GM12878 (cell line): ENCODE measurements at regions not wholly inside any gene's neighbourhood (a gene's known extent, or its start where the extent isn't known, plus 50 kb on each side); places are given as distances from the start of the nearest gene placed in this dataset.

Experiments
- ATAC-seq: fragments of 200-7000 bp; cut with Tn5 transposase; 3 replicates; pipeline ENCODE4 v1.9.1; 2020; ENCODE audit warnings: mild to moderate bottlenecking, moderate library complexity
- BruUV-seq: library from RNA; stranded (reverse); fragments of 400-500 nt; replicated peaks from 2 replicates; lab custom pipeline; 2021; lab: Mats Ljungman, UMichigan
- CTCF ChIA-PET: fragments of 300-600 bp; sonication (Branson Sonifier 250); formaldehyde crosslinking; extraction: SDS; loops from one replicate; lab custom pipeline; 2021; ENCODE audit warnings: inconsistent platforms; lab: Yijun Ruan, JAX
- POLR2A ChIA-PET: fragments of 350-600 bp; formaldehyde crosslinking; extraction: SDS; loops from one replicate; lab custom pipeline; 2021; ENCODE audit warnings: inconsistent platforms; lab: Charles Lee
- RAD21 ChIA-PET: fragments of 300-600 bp; sonication (Branson Sonifier 250); formaldehyde crosslinking; loops from one replicate; lab custom pipeline; 2023; ENCODE audit warnings: antibody characterized with exemption; ENCODE audit not compliant: unreplicated experiment; lab: Charles Lee
- SMC1A ChIA-PET: fragments of 300-600 bp; sonication (Branson Sonifier 250); formaldehyde crosslinking; loops from one replicate; lab custom pipeline; 2023; ENCODE audit not compliant: unreplicated experiment, uncharacterized antibody; lab: Charles Lee
- DNase-seq: peaks from one replicate; pipeline ENCODE4 v3.0.0-alpha.2; 2011; ENCODE audit warnings: low read depth, low spot score
- FAIRE-seq: peaks from 3 replicates; lab custom pipeline; 2011; peaks lifted over from hg19 to GRCh38; lab: Jason Lieb, UNC
- H2AFZ ChIP-seq: 2 replicates; pipeline ENCODE4 v1.6.0; 2011; ENCODE audit warnings: low read depth, low read length, control low read depth; ENCODE audit not compliant: control insufficient read depth
- H3K27ac ChIP-seq: 2 replicates; pipeline ENCODE4 v1.5.1; 2011; ENCODE audit warnings: control low read depth; ENCODE audit not compliant: control insufficient read depth, insufficient read depth
- H3K27me3 ChIP-seq, 2 experiments: replicated peaks in 1 of 2; 2 replicates each; pipeline versions ENCODE4 v1.6.0 to v1.6.1; 2011; ENCODE audit warnings: low read length in 1 of 2; ENCODE audit not compliant: control insufficient read depth in 2 of 2, insufficient read depth in 2 of 2
- H3K36me3 ChIP-seq, 2 experiments: 2 replicates each; pipeline ENCODE4 v1.5.1; 2011; ENCODE audit warnings: low read length in 1 of 2; ENCODE audit not compliant: control insufficient read depth in 2 of 2, insufficient read depth in 2 of 2
- H3K4me1 ChIP-seq: 2 replicates; pipeline ENCODE4 v1.6.1; 2011; ENCODE audit warnings: mild to moderate bottlenecking, low read length, moderate library complexity, mixed read lengths; ENCODE audit not compliant: control insufficient read depth, insufficient read depth
- H3K4me2 ChIP-seq: 2 replicates; pipeline ENCODE4 v1.6.0; 2011; ENCODE audit warnings: control low read depth; ENCODE audit not compliant: control insufficient read depth, insufficient read depth
- H3K4me3 ChIP-seq: fragments of 200-600 bp; sonication (generic); 2 replicates; pipeline ENCODE4 v1.5.1; 2016
- H3K79me2 ChIP-seq: 2 replicates; pipeline ENCODE4 v1.6.0; 2011; ENCODE audit warnings: low read length; ENCODE audit not compliant: control insufficient read depth, insufficient read depth
- H3K9ac ChIP-seq: 2 replicates; pipeline ENCODE4 v1.8.0; 2011; ENCODE audit warnings: low read length, control low read depth, mixed read lengths; ENCODE audit not compliant: control insufficient read depth, insufficient read depth
- H3K9me3 ChIP-seq: replicated peaks from 3 replicates; pipeline ENCODE4 v1.5.1; 2011; ENCODE audit warnings: mild to moderate bottlenecking, low read length; ENCODE audit not compliant: control insufficient read depth, insufficient read depth
- H4K20me1 ChIP-seq: 2 replicates; pipeline ENCODE4 v1.6.0; 2011; ENCODE audit not compliant: control insufficient read depth, insufficient read depth
- CBFB ChIP-seq: IDR thresholded peaks from 2 replicates; pipeline ENCODE4 v1.6.1; 2016; ENCODE audit warnings: antibody characterized with exemption, low read depth
- CEBPB ChIP-seq, 2 experiments: fragments of 150-350 bp in 1 of 2; IDR thresholded peaks; 2 replicates each; pipeline ENCODE4 v1.6.1; 2012 to 2014; ENCODE audit warnings: low read depth in 2 of 2, low read length in 2 of 2, borderline replicate concordance in 1 of 2, inconsistent platforms in 1 of 2
- CHD1 ChIP-seq: IDR thresholded peaks from 2 replicates; pipeline ENCODE4 v1.6.1; 2012; ENCODE audit warnings: low read depth, low read length, improper control_type of control experiment
- HDAC2 ChIP-seq: fragments of 200-600 bp; sonication (generic); IDR thresholded peaks from 2 replicates; pipeline ENCODE4 v1.6.1; 2017
- JUND ChIP-seq: IDR thresholded peaks from 2 replicates; pipeline ENCODE4 v1.6.1; 2012; ENCODE audit warnings: low read depth, mild to moderate bottlenecking, low read length, improper control_type of control experiment, moderate library complexity
- MTA2 ChIP-seq: fragments of 450-650 bp; IDR thresholded peaks from 2 replicates; pipeline ENCODE4 v1.6.1; 2016; ENCODE audit warnings: low read depth, mild to moderate bottlenecking, moderate library complexity
- NFXL1 ChIP-seq: fragments of 450-650 bp; IDR thresholded peaks from 2 replicates; pipeline ENCODE4 v1.6.1; 2017; ENCODE audit warnings: antibody characterized with exemption, mild to moderate bottlenecking, borderline replicate concordance
- YY1 ChIP-seq: IDR thresholded peaks from 2 replicates; pipeline ENCODE4 v1.6.1; 2011; ENCODE audit warnings: low read depth, mild to moderate bottlenecking, low read length
- WGBS: methylation state at CpG from one replicate; pipeline ENCODE4 v1.1.6; 2016; ENCODE audit warnings: low lambda C conversion rate; ENCODE audit not compliant: insufficient replicate concordance, insufficient coverage; ENCODE audit errors: missing lambda C conversion rate; 5-methylcytosine and 5-hydroxymethylcytosine counted together
- in situ Hi-C: fragments of 300-500 bp; cut with MboI; formaldehyde crosslinking; loops from 9 replicates; pipeline ENCODE4 v1.14.3; 2018; ENCODE audit warnings: mixed read lengths
- intact Hi-C: fragments of 100-400 bp; cut with micrococcal nuclease; formaldehyde crosslinking; loops from one replicate; pipeline ENCODE4 v1.14.2; 2022; ENCODE audit not compliant: unreplicated experiment
- TF ChIP-seq, protein P1 (sequence below): IDR thresholded peaks from 2 replicates; pipeline ENCODE4 v1.6.1; 2011; ENCODE audit warnings: borderline replicate concordance, low read depth, mild to moderate bottlenecking, moderate library complexity, mixed read lengths, low read length; ENCODE audit not compliant: insufficient read depth; ENCODE audit errors: extremely low read length
- TF ChIP-seq, protein P2 (sequence below): fragments of 450-650 bp; IDR thresholded peaks from 2 replicates; pipeline ENCODE4 v1.6.1; 2018; ENCODE audit warnings: mild to moderate bottlenecking, low read depth, moderate library complexity; ENCODE audit not compliant: partially characterized antibody
- TF ChIP-seq, protein P3 (sequence below): IDR thresholded peaks from 2 replicates; pipeline ENCODE4 v1.6.1; 2011; ENCODE audit warnings: low read depth, mild to moderate bottlenecking, low read length, moderate library complexity, borderline replicate concordance; ENCODE audit errors: extremely low read depth
- TF ChIP-seq, protein P4 (sequence below): fragments of 150-350 bp; IDR thresholded peaks from 2 replicates; pipeline ENCODE4 v1.6.1; 2016; ENCODE audit warnings: low read depth, low read length

DNA sequence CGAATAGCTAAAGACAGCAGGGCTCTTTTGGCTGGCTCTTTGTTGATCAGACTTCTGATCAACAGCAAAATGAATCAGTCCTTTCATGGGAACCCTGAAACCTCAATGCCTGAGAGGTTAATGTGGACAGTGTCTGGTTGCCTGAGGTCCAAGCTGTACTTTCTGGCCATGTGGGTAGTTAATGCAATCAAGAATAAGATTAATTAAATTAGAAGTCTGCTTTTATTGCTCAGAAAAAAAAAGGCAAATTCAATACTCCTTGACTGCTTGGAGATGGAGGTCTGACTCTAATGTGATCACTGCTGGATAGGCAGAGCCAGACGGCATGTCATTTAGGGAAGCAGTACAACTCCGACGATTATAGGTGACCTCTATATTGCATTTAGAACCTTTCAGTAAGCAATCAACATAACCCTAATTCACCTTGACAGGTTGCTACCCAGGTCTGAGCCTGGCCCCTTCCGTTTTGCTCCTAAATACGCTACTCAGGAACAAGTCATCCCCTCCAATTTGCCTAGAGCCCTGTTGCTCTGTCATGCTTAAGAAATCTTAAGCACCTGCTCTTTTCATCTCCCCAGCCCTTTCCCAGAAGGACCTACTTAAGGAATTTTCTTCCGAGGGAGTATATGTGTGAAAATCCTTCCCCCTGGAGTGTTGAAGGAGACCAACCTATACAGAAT, 370.0 kb upstream of the SPTLC3 start:
- CTCF ChIA-PET: interaction anchor here (1.0 kb wide), 1 partner anchor 11 kb away, joined by 3 read pairs; no protein-coding TSS in a partner anchor
- Histone ChIP-seq H3K27ac (no peak overlapping the region), H3K4me1 (no peaks in the 10 kb centered on the region), H3K9ac (no peak overlapping the region), H3K79me2 (no peaks in the 10 kb centered on the region), H3K9me3 (no peaks in the 10 kb centered on the region), H3K27me3 (no peaks in the 10 kb centered on the region), H2AFZ (no peak overlapping the region), H3K4me3 (no peak overlapping the region), H3K4me2 (no peak overlapping the region), H4K20me1 (no peaks in the 10 kb centered on the region), H3K36me3 (no peaks in the 10 kb centered on the region)
- no peak for DNase-seq
- intact Hi-C loops: no loop called here
- SMC1A ChIA-PET: no interaction called here
- RAD21 ChIA-PET: no interaction called here
- no peak for FAIRE-seq
- BruUV-seq: no TSS peak
- no peak for ATAC-seq
- POLR2A ChIA-PET: no interaction called here
- 27% methylated on average over 7 of the region's 7 CpGs for WGBS
- in situ Hi-C loops: no loop called here
- TF ChIP-seq NFXL1 (no peak), YY1 (no peak), MTA2 (no peak), CHD1 (no peak), HDAC2 (no peak), JUND (no peak), CEBPB (IDR thresholded peaks at IDR 0.05; ENCODE audit: borderline replicate concordance in 1 of 2, low read depth in 2 of 2, low read length in 2 of 2) (no peak), CBFB (no peak)
- TF ChIP-seq, protein P1, sequence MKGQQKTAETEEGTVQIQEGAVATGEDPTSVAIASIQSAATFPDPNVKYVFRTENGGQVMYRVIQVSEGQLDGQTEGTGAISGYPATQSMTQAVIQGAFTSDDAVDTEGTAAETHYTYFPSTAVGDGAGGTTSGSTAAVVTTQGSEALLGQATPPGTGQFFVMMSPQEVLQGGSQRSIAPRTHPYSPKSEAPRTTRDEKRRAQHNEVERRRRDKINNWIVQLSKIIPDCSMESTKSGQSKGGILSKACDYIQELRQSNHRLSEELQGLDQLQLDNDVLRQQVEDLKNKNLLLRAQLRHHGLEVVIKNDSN: no peak
- TF ChIP-seq, protein P2, sequence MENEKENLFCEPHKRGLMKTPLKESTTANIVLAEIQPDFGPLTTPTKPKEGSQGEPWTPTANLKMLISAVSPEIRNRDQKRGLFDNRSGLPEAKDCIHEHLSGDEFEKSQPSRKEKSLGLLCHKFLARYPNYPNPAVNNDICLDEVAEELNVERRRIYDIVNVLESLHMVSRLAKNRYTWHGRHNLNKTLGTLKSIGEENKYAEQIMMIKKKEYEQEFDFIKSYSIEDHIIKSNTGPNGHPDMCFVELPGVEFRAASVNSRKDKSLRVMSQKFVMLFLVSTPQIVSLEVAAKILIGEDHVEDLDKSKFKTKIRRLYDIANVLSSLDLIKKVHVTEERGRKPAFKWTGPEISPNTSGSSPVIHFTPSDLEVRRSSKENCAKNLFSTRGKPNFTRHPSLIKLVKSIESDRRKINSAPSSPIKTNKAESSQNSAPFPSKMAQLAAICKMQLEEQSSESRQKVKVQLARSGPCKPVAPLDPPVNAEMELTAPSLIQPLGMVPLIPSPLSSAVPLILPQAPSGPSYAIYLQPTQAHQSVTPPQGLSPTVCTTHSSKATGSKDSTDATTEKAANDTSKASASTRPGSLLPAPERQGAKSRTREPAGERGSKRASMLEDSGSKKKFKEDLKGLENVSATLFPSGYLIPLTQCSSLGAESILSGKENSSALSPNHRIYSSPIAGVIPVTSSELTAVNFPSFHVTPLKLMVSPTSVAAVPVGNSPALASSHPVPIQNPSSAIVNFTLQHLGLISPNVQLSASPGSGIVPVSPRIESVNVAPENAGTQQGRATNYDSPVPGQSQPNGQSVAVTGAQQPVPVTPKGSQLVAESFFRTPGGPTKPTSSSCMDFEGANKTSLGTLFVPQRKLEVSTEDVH: no peak
- TF ChIP-seq, protein P3, sequence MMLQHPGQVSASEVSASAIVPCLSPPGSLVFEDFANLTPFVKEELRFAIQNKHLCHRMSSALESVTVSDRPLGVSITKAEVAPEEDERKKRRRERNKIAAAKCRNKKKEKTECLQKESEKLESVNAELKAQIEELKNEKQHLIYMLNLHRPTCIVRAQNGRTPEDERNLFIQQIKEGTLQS: no peak
- TF ChIP-seq, protein P4, sequence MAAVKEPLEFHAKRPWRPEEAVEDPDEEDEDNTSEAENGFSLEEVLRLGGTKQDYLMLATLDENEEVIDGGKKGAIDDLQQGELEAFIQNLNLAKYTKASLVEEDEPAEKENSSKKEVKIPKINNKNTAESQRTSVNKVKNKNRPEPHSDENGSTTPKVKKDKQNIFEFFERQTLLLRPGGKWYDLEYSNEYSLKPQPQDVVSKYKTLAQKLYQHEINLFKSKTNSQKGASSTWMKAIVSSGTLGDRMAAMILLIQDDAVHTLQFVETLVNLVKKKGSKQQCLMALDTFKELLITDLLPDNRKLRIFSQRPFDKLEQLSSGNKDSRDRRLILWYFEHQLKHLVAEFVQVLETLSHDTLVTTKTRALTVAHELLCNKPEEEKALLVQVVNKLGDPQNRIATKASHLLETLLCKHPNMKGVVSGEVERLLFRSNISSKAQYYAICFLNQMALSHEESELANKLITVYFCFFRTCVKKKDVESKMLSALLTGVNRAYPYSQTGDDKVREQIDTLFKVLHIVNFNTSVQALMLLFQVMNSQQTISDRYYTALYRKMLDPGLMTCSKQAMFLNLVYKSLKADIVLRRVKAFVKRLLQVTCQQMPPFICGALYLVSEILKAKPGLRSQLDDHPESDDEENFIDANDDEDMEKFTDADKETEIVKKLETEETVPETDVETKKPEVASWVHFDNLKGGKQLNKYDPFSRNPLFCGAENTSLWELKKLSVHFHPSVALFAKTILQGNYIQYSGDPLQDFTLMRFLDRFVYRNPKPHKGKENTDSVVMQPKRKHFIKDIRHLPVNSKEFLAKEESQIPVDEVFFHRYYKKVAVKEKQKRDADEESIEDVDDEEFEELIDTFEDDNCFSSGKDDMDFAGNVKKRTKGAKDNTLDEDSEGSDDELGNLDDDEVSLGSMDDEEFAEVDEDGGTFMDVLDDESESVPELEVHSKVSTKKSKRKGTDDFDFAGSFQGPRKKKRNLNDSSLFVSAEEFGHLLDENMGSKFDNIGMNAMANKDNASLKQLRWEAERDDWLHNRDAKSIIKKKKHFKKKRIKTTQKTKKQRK: no peak
